HCT116 (cell line): ENCODE measurements at regions not wholly inside any gene's neighbourhood (a gene's known extent, or its start where the extent isn't known, plus 50 kb on each side); places are given as distances from the start of the nearest gene placed in this dataset.

ENCODE experiments used
- REST ChIP-seq: IDR thresholded peaks from 2 replicates; pipeline ENCODE4 v1.6.1; 2012; ENCODE audit warnings: low read depth
- TF ChIP-seq, protein P1 (sequence below): IDR thresholded peaks from 2 replicates; pipeline ENCODE4 v1.6.1; 2012

DNA sequence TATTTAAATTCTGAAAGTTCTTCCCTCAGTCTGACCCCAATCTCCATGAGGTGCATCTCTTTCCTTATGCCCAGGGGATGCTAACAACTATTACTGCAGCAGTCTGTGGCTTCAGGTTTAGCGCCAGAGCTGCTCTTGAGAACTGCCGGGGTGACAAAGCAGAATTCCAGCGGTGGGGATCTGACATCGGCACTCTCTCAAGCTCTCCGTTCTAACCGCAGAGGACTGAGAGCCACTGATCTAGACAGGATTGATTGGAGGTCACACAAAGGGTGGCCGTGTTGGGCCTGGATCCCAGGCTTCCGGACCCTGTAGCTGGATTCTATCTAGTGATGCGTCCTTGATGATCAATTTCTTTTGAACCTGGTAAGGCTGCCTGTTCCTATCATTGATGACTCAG, 155.6 kb upstream of the TMEM132C start:
- TF ChIP-seq, protein P1, sequence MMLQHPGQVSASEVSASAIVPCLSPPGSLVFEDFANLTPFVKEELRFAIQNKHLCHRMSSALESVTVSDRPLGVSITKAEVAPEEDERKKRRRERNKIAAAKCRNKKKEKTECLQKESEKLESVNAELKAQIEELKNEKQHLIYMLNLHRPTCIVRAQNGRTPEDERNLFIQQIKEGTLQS, result no peak
- no peak for TF ChIP-seq REST
